CD4-positive, alpha-beta T cell treated with Interleukin-15 for 1 hour (primary cell): ENCODE measurements at regions not wholly inside any gene's neighbourhood (a gene's known extent, or its start where the extent isn't known, plus 50 kb on each side); places are given as distances from the start of the nearest gene placed in this dataset.

ENCODE experiments used
- DNase-seq: peaks from one replicate; pipeline ENCODE4 v3.0.0-alpha.2; 2020

DNA sequence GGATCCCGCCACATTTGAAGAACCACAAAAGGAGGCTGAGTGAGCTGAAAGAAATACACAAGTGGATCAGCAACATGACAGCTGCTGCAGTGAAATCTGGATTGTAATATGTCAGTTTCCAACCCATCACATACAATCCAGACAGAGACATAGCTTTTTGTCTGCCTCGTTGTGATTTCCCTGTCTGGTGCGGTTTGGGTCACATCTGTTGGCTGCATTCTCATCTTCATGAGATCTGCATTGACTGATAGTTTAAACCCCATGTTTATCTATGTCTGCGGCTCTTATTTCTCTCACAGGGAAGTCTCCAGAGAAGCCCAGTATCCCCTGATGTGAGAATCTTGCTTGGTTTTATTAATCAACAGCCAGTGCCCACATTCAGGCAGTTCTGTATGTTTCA is 403.1 kb upstream of the ZNF608 start:
- DNase-seq, result no peak

DNA sequence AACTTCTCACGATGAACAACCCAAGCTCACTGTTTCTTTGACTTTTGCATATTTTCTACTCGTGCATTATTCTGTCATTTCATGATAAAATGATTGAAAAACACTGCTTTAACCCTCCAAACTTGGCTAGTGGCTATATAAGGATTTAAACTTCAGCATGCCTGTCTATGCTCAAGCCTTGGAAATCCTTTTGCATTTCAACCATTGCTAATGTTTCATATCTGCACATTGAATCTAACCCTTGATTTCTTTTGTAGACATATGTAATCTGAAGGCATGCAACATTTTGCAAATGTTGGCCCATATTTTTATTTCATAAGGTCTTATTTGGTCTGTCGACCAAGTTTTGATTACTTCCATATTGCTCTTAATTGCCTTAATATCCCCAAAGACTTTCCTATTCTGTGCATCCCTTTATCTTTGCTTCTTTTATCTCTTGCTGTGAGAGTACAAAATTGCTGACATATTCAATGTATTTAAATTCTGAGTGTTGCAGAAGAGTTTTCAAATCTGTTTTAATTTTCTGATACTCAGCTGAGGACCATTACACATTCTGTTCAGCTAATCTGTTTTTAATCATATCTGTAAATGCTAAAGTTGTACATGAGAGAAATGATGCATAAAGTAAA is 403.7 kb upstream of the ZNF608 start:
- DNase-seq, result no peak

DNA sequence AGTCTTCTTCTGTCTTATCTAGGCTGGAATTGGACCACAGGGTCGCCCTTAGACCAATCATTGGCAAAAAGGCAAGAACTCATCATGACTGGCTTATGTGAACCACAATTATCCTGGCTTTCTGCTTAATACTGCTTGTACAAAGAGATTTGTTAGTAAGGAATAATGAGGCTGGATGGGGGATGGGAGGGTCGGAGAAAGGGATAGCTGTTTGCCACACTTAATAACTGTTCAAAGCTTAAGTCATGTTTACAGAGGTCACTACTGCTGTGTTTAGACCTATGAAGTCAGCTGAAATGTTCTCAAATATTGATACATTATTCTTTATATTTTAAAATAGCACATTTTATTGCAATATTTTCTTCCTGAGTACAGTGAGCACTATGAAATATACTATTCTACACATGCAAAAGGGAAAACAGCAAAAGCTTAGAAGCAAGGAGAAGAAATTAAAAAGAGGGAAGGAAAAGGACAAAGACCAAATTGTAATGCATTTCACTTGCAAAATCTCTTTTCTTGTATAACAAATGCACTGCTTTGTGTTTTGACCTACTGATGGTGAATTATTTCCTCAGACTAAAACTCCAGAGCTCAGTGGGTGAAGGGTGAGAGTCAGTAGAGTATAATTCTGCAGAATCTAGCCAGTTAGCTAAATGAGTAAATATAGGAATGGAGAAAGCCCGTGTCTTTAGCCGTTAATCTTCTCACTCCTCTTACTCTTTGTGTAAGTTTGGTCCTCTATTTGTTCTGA is 404.9 kb upstream of the ZNF608 start:
- no peak for DNase-seq

DNA sequence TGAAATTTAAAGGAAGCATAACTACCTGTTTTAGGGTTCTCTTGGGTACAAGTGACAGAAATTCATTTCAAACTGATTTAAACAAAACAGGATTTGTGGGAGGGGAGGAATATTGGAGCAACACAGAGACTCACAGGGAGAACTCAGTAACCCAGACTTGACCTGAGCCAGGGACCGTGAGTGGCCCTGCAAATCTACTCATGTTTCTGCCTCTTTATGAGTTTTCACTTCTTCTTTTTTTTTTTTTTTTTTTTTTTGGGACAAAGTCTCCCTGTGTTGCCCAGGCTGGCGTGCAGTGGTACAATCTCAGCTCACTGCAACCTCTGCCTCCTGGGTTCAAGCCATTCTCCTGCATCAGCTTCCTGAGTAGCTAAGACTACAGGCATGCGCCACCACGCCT is 405.6 kb upstream of the ZNF608 start:
- DNase-seq, result no peak

DNA sequence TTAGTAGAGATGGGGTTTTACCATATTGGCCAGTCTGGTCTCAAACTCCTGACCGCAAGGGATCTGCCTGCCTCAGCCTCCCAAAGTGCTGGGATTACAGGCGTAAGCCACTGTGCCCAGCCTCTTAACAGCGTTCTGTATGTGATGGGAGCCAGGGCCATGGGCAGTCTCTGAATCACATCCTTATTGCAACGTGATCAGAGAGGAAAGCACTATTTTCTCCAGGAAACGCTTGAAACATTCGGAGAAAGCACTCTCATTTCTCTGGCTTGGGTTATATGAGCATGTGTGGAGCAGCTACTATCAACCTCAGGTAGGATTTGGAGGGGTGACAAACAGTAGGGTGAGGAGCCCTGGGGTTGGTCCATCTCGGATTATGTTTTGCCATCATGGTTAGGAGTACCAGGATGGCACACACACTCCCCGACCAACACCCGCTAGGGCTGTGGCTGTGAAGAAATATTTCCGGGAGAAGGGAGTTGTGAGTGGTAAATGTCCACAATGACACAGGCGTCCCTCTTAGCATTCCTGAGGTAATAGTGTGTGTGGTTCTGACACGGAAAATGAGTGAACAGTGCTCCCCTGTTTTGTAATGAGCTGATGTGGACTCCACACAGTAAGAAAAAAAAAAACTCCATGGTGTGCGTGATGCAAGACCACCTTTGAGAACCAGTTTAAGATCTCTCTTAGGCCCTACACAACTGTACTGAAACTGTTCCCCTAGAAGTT is 406.2 kb upstream of the ZNF608 start:
- DNase-seq, result no peak

DNA sequence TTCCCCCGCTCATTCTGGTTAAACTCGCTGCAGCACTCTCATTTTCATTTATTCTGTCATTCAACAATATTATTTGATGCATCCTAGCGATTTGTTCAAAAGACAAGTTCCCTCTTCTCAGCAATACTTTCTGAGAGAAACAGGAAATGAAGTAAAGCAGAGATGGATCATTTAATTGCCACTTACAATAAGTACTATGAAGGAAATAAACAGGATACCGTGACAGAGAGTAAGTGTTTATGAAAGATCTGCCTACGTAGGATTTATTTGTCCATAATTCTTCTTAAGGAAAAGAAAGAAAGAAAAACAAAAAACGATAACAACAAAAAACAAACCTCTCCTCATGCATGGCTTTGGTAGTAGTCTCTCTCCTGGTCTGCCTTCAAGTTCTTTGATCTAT is 406.8 kb upstream of the ZNF608 start:
- DNase-seq, result no peak

DNA sequence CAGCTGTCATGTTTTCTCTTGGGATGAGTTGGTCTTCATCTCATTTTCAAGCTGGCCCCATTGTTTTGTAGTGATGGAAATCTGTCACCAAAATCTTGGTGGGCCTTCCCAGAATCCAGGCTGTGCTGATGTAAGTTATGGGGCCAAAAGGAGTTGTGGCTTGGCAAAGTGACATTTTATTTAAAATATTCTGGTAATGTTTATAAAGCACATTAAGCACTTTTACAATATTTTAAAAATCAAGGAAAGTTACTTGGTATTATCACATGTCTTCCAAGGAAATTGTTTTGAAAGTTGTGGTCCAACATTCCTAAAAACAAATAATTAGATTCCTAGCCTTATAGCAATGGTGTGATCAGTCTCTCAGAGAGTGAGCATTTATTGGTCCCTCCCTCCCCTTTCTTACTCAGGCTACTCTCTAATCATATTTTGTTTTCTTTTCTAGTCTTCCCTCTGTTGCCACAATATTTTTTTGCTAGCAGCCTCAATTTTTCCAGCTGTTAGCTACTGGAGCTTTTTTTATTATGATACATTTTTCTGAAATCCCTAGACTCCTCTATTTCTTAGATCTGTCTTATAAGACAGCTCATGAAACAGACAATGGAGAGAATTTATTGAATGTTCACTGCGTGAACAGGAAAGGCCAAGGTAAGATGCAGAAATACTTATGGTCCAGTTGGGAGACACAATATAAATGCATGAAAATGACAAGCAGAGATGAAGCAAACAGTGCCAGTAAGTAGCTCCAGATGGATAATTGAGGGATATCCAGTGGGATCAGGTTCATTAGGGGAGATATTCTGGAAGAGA is 408.1 kb upstream of the ZNF608 start:
- no peak for DNase-seq

DNA sequence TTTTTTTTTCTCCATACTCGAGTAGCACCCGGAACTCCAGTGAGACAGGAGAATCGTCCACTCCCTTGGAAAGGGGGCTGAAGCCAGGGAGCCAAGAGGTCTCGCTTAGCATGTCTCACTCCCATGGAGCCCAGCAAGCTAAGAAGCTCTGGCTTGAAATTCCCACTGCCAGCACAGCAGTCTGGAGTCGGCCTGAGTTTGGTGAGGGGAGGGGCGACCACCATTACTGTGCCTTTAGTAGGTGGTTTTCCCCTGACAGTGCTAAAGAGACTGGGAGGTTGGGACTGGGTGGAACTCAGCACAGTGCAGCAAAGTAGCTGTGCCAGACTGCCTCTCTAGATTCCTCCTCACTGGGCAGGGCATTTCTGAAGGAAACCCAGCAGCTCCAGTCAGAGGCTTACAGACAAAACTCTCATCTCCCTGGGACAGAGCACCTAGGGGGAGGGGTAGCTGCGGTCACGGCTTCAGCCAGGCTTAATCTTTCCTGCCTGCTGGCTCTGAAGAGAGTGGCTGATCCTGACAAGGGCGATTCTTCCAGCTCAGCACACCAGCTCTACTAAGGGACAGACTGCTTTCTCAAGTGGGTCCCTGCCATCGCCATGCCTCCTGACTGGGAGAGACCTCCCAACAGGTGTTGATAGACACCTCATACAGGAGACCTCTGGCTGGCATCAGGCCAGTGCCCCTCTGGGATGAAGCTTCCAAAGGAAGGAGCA is 414.5 kb upstream of the ZNF608 start:
- no peak for DNase-seq

DNA sequence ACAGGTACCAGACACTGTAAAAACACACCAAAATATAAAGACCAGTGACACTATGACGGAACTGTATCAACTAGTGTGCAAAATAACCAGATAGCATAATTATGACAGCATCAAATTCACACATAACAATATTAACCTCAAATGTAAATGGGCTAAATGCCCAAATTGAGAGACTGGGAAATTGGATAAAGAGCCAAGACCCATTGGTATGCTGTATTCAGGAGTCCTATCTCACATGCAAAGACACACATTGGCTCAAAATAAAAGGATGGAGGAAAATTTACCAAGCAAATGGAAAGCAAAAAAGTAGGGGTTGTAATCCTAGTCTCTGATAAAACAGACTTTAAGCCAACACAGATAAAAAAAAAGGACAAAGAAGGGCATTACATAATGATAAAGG is 416.3 kb upstream of the ZNF608 start:
- no peak for DNase-seq

DNA sequence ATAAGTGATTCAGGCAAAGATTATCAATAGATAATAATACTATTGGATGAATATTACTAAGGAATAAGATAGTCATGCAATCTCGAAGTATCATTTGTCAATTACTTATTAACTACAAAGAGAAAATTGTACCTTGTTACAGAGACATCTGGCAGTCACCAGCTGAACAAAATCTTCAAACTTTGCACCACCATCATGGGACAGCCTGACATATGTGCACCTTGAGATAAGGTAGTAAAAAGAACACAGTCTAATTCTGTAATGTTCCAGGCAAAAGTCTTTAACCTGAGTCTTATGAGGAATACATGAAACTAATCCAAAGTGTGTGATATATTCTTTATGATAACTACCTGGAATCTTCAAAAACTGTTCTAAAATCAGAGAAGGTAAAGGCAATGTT is 423.0 kb upstream of the ZNF608 start:
- DNase-seq, result no peak

DNA sequence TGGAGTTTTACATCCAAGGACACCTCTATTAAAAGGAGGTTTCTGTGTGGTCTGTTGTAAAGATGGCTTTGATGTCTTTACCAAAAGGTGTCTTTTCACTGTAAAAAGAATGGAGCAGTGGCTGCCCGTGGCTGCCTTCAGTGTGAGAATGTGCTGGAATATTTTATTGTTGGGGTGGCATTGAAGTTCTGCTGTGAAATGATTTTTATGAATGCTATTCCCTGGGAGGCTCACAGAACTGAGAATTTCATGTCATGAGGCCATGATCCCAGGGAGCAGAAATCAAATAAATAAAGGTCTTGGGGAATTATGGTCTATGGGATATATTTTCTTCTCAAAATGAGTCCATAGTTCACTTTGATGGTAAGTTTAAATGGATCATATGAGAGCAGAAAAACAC is 425.2 kb upstream of the ZNF608 start:
- DNase-seq, result no peak

DNA sequence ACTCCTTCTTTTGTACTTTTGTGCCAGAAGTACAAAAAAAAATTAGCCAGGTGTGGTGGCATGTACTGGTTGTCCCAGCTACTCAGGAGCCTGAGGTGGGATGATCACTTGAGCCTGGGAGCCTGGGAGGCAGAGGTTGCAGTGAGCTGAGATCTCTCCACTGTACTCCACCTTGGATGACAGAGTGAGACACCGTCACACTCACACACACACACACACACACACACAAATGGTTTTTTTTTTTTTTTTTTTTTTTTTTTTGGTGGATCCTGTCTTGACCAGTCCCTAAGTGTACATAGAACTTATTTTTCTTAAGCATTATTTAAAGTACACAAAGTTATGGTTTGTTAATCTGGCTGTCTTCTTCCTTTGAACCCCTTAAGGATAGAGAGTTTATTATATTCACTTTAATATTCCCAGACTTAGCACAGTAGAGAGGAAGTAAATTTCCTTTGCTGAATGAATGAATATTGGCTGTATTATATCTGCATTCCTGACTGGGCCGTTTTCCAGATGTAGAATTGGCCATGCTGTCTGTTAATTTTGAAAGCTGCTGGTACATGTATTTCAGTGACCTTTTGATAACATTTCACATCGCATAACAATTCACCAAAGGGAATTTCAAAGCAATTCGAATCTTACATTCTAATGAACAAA is 429.0 kb upstream of the ZNF608 start:
- DNase-seq, result no peak

DNA sequence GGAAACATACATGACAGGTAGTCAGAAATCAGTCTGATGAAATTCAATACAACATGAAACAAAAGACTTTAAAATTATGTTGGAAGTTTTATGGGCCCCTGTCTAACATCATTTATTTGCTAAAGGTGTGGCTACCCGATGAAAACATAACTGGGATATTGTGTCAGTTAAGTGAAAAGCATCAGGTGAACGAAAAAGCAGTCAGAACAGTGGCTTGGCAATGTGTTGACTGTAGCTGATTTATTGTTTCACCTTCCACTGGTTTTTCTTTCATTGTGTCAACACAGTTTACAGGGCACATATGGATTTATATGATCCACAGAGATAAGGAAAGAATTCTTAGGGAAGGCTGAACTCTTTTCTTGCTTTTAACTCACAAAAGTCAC is 429.6 kb upstream of the ZNF608 start:
- DNase-seq, result no peak

DNA sequence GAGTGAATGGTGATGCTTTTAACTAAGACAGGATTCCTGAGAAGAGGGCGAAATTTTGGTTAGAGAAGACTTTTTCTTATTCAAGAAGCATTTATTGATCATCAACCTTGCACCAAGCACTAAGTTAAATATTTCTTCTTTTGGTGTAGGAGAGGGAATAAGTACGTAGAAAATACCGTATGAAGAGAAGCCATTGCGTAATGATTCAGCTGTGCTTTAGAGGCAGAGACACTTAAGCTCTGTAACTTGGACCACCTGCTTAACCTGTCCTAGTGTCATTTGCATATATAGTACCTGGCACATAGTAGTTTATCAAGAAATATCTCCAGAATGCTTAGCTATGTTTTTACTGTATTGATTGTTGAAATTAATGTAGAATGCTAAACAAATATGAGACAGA is 430.9 kb upstream of the ZNF608 start:
- DNase-seq, result no peak

DNA sequence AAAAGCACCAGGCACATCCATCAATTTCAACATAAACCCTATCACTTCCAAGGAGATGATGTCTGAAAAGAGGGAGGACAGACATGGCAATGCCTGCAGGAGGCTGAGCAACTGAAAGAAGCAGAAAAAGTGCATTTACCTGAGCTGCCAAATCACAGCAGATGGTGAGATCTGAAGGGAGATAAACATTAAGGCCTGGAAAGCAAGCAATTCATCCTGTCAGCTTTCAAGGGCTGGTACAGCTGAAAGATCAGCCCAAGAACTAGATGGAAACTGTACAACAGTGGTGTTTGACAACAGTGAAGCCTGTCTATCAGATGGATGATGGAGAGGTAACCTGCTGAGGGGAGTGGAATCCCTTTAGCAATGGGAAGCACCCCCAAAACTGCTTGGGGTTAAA is 433.2 kb upstream of the ZNF608 start:
- no peak for DNase-seq

DNA sequence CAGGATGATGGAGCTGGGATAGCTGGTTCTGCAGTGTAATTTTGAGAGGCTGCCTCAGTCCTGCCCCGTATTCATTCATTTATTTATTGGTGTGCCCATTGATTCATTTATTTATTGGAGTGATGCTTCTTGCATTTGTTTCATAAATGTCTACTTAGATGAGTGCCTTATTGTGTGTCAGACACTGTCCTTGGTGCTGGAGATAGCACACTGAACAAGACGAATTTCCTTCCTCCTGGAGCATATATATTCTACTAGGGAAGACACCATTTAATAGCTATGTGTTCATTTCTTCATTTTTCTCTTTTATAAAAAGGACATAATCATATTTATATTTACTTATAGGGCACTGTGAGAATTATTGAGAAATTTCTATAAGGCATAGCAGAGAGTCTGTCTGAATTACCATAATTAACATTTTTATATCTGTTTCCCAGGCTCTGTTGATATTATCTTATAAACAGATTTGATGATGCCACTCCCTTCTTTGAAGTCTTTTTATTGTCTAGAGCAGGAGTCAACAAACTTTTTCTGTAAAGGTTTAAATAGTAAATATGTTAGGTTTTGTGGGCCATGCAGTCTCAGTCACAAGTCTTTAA is 433.9 kb upstream of the ZNF608 start:
- no peak for DNase-seq

DNA sequence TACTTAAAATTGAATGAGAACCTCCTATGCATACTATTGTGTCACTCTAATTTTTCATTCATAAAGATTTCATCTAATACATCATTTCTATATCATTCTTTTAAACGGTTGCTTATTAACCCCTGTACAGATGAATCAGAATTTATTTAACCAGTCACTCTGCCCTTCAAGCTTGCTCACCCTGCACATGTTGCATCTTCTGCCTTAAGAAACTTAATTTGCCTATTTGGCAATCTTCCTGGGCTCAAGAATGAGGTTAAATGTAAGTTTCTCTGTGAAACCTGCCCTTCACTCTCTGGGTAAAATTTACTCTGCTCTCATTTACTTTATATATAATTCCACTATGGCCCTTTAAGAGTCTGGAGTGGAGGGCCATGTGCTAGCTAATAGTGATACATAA is 434.7 kb upstream of the ZNF608 start:
- DNase-seq, result no peak

DNA sequence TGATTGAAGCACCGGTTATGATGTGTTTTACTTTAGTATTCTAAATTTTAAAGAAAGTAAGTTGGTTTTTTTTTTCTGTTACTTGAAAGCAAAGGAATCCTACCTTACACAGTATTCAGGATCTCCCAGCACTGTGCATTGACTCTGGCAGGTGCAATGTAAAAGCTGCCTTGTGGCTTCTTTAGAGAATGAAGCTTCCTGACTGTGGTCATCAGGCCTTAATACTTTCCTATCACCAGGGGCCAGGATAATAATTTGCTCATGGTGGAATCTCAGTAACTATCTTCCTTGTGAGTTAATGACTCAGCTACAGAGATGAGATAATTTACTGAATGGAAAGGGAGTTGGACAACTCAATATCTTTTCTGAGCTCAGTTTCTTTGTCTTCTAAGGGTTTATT is 435.5 kb upstream of the ZNF608 start:
- no peak for DNase-seq

DNA sequence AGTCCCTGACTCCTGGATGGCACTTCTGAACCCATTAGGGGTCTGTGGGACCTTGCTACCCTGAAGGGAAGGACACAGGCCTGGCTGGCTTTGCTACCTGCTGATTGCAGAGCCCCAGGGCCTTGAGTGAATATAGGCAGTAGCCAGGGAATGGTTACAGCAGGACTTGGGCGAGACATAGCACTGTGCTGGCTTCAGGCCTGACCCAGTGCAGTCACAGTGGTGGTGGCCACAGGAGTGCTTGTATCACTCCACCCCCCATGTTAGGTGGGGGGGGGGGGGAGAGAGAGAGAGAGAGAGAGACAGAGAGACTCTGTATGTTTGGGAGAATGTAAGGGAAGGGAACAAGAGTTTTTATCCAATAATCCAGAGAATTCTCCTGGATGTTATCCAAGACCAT is 439.3 kb upstream of the ZNF608 start:
- DNase-seq, result no peak

DNA sequence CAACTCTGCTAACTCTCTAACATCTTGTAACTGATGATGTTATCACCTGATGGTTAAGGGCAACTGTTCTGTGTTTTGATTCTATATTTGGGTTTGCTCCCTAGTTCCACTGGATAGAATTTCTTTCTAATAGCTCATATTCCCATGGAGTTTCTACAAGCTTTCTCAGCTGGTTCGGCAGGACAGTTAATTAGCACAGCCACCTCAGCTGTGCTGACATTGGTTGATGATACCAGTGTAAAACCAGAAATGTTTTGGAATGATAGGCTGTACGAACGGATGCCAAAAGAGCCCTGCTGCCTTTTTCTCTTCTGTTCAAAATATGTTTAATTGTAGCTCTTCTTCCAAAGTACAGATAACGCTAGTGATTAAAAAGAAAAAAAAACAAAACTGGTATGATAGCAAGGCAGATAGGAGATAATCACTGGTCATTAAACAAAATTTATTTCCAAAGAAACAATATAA is 440.5 kb upstream of the ZNF608 start:
- DNase-seq, result no peak

DNA sequence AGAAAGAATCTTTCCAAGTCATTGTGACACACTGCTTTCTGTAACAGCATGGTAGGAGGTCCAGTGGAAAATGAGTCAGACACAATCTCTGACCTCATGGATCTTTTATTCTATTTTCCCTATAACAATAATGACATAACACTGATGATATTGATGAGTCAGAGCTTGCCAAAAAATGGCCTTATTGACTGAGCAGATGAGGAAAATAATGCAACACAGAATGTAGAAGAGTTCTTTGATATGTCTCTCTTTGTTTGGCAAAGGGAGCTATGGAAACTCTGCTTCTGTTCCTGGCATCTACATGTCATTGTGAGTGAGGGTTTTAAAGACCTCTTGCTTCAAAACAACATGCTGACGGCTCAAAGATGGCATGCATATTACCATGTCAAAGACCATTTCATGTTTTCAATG is 443.1 kb upstream of the ZNF608 start:
- no peak for DNase-seq
